GM12873 (cell line): ENCODE measurements at regions not wholly inside any gene's neighbourhood (a gene's known extent, or its start where the extent isn't known, plus 50 kb on each side); places are given as distances from the start of the nearest gene placed in this dataset.

Experiments used
- TF ChIP-seq, protein P1 (sequence below): IDR thresholded peaks from 2 replicates; pipeline ENCODE4 v1.5.1; 2012; ENCODE audit warnings: low read depth, mild to moderate bottlenecking, moderate library complexity, low read length, control low read depth; ENCODE audit not compliant: insufficient read depth; ENCODE audit errors: missing control alignments

DNA sequence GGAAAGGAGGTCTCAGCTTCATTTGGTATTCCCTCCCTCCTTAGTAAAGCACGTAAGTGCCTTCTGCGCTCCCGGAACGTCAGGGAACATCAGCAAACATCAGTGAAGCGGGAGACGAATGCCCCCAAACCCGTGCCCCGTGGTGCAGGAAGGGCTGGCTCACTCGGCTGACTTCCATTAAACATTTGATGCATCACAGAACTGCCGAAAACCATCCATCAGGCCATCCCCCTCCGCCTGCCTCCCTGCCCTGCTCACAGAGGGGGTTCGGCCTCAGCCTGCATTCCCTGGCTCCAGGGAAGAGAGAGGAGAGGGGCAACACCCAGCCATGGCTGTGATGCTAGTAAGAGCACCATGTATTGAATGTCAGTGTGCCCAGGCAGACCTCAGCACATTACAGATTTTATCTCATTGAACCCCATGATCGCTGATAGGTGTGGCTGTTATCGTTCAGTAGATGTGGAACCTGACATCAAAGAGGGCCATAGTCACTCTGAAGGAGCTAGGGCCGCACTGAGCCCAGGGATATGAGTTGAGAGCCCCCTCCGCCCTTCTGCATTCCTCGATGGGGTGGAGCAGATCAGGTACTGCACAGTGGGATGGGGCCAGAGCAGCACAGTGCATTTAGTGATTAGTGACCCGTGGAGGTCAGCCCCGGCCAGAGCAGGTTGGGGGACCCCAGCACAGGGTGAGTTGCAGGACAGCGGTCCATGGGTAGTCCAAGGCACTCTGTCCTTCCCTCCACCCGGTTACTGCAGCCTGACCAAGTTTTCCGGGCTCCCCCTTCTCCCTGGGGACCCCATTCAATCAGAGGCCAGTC is 146.4 kb downstream of the RPS24 start:
- TF ChIP-seq, protein P1, sequence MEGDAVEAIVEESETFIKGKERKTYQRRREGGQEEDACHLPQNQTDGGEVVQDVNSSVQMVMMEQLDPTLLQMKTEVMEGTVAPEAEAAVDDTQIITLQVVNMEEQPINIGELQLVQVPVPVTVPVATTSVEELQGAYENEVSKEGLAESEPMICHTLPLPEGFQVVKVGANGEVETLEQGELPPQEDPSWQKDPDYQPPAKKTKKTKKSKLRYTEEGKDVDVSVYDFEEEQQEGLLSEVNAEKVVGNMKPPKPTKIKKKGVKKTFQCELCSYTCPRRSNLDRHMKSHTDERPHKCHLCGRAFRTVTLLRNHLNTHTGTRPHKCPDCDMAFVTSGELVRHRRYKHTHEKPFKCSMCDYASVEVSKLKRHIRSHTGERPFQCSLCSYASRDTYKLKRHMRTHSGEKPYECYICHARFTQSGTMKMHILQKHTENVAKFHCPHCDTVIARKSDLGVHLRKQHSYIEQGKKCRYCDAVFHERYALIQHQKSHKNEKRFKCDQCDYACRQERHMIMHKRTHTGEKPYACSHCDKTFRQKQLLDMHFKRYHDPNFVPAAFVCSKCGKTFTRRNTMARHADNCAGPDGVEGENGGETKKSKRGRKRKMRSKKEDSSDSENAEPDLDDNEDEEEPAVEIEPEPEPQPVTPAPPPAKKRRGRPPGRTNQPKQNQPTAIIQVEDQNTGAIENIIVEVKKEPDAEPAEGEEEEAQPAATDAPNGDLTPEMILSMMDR: no peak

DNA sequence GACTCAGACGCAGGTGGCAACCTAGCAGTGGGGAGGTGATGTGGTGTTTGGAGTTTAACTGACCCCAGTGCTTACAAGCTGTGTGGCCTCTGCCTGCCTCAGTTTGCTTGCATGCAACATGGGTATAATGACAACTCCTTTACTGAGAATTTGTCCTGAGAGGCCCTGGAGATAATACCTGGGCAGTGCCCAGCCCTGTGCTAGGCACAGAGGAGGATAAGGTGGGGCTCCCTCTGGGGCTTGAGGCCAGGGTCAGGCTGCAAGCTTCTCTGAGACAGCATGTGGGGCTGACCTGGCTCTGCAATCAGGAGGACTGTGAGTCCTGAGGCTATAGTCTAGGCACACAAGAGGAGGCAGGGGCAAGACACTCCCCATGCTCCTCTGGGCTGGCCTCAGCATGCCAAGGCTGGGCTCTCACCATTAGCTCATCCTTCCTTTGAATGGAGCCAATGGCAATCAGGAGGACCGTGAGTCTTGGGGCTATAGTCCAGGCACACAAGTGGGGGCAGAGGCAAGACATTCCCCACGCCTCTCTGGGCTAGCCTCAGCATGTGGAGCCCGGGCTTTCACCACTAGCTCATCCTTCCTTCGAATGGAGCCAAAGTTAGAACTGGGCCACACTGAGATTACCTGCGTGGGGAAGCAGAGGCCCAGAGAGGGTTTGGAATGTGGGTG is 147.9 kb downstream of the RPS24 start:
- TF ChIP-seq, protein P1: no peak

DNA sequence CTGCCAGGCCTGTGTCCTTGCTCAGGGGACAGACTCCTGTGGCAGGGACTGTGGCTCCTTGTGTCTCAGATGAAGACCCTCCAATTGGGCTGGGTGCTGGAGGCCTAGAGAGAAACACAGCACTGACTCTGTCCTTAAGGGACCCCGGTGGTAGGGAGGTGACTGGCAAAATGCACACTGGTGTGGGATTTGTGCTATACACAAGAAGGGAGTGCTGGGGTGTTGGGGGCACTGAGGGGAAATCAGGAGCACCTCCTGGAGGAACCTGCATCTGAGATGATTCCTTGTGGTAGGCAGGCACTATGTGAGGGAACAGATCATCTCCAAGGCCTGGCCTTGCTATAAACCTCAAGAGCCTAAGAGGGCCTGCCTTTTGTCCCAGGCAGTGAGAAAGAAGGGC is 149.2 kb downstream of the RPS24 start:
- TF ChIP-seq, protein P1: no peak

DNA sequence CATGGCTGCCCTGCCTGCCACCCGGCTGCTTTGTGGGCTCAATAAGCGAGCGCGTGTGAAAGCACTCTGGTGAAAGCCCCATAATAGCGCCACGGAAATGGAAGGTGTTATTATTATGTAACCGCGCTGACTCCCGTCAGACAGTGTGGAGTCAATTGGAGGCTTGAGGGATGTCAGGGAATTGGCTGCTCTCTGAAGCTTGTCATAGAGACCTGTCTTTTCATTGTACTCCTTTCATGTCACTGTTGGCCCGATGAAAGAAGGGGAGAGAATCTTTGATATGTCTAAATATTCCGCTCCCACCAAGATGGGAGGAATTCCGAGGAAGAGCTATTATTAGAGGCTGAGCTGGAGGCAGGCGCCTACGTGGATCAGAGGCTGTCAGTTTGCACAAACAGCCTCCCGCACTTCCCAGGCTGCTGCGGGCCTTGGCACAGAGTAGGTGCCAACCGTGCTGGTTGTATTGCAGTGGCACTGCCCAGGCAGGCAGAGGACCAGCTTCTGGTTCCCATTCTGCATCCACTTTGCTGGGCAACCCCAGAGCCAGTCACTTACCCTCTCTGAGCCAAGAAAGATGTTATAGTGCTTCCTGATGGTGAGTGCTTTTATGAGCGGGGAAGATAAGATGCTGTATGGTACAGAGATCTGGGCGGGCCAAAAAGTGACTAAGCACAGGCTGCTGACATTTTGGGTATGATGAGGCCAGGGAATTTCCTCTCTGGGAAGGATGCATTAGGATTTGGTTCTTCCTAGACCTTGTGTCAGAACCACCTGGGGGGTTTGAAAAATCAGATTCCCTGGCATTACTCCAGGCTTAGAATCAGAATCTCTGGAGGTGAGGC is 151.4 kb downstream of the RPS24 start:
- TF ChIP-seq, protein P1: no peak

DNA sequence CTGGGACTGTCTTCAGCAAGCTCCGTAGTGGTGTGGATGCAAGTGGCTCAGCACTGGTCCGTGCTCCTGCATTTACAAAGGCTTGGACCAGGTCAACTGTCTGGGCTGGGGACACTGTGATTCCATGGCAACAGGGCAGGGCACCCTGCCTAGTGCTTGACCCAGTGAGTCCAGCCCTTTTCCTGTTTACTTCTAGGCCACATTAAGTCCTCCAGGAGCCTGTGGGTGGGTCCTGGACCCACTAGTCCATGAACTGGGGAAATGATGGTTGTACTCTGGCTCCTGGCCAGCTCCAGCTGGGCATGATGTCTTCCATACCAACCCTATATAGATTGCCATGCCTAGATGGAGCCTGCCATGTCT is 152.0 kb downstream of the RPS24 start:
- TF ChIP-seq, protein P1: no peak

DNA sequence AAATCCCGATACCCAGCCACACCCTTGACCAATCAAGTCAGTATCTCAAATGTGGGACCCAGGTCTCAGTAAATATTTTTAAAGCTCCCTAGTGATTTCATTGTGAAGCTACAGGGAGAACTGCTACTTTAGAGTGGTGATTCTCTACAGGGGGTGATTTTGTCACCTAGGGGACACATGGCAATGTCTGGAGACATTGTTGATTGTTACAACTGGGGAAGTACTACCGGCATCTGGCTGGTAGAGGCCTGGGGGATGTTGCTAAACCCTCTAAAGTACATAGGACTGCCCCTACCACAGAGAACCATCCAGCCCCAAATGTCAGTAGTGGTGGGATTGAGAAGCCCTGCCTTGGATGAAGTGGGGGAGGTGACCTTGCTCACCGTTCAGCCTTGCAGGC is 152.9 kb downstream of the RPS24 start:
- TF ChIP-seq, protein P1: no peak

DNA sequence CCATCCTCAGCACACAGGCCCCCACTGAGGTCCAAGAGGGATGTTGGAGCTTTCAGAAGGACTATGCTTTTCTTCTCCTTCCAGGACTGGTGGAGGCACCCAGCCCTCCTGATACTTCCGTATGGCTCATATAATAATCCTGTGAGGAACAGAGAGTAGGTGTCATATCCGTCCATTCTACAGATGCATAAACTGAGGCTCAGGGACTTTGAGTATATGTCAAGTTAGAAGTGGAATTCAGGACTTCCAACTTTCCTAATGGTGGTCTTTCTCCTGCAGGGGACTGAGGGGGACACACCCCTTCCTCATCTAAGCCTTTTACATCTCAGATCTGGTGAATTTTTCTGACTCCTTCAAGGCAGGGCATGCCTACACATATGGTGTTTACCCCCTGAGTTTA is 153.7 kb downstream of the RPS24 start:
- TF ChIP-seq, protein P1: no peak
